ENCODE measurements at regions not wholly inside any gene's neighbourhood (a gene's known extent, or its start where the extent isn't known, plus 50 kb on each side); places are given as distances from the start of the nearest gene placed in this dataset.

DNA sequence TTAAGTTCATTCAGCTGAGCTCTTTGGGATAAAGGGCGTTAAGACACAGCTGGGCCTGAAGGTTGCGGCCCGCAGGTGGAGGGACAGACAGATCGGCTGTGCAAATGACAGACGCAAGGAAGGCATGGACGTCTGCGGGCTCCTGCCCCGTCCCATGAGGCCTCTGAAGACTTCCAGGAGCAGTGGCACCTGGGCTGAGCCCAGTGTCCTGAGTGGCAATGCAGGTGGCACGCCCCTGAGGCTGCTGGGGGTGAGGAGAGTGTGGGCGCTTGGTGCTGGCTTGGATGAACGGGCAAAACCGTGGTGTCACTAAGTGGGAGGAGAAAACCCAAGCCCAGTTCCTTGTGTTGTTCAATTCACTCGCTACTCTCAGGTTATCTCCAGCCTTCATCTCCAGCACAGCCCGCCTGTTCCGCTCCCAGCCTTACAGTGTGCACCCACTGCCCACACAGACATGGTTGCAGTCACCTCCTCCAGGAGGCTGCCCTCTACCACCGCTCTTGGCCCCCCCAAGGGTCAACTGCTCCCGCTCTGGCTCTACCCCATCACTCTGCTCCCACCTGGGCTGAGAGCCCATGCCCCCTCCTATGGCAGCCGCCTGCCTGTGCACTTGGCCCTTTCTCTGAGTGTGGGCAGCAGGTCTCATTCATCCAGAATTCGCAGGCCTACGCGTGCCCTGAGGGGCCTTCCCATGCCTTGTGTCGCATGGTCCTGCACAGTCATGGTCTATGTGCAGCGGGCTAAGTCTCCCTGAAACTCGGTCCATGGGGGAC is 50.3 kb downstream of the PTGR3 start:
- TF ChIP-seq, protein P1, sequence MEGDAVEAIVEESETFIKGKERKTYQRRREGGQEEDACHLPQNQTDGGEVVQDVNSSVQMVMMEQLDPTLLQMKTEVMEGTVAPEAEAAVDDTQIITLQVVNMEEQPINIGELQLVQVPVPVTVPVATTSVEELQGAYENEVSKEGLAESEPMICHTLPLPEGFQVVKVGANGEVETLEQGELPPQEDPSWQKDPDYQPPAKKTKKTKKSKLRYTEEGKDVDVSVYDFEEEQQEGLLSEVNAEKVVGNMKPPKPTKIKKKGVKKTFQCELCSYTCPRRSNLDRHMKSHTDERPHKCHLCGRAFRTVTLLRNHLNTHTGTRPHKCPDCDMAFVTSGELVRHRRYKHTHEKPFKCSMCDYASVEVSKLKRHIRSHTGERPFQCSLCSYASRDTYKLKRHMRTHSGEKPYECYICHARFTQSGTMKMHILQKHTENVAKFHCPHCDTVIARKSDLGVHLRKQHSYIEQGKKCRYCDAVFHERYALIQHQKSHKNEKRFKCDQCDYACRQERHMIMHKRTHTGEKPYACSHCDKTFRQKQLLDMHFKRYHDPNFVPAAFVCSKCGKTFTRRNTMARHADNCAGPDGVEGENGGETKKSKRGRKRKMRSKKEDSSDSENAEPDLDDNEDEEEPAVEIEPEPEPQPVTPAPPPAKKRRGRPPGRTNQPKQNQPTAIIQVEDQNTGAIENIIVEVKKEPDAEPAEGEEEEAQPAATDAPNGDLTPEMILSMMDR (IDR thresholded peaks at IDR 0.05), result no peak
- TF ChIP-seq POLR2A (IDR thresholded peaks at IDR 0.05), result no peak
- no peak for TF ChIP-seq POLR2AphosphoS5 (IDR thresholded peaks at IDR 0.05)
- TF ChIP-seq EP300 (IDR thresholded peaks at IDR 0.05), result no peak
